ENCODE measurements at regions not wholly inside any gene's neighbourhood (a gene's known extent, or its start where the extent isn't known, plus 50 kb on each side); places are given as distances from the start of the nearest gene placed in this dataset.

DNA sequence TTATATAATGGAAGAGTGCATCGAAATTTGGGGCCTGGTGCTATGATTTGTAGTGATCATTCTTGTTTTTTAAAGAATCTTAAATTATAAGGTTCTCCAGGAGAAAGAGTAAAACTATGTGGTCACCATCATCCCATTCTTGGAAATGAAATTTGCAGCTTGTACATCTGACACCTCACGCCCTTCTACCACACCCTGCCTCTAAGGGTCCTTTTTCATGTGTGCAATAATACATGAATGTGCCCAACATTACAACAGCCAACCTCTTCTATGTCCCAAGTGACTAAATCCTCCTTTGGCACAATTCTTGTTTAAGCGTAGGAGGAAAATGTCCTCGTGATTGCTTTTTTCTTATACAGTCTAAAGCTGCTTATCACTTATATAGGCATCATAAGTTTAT, 636.5 kb upstream of the NOVA1 start:
- TF ChIP-seq MAFK (IDR thresholded peaks at IDR 0.05; ENCODE audit: low read depth, low read length) (no peak), NFE2L2 (IDR thresholded peaks at IDR 0.05; ENCODE audit: low read depth, low read length) (no peak), RFX5 (IDR thresholded peaks at IDR 0.05; ENCODE audit: low read depth, low read length) (no peak), FOS (IDR thresholded peaks at IDR 0.05; ENCODE audit: low read depth, low read length) (no peak), RCOR1 (IDR thresholded peaks at IDR 0.05; ENCODE audit: insufficient replicate concordance, low read length) (no peak), MAZ (IDR thresholded peaks at IDR 0.05; ENCODE audit: borderline replicate concordance, low read depth, low read length) (no peak), MXI1 (IDR thresholded peaks at IDR 0.05; ENCODE audit: borderline replicate concordance, low read depth, low read length) (no peak)
- TF ChIP-seq, protein P1, sequence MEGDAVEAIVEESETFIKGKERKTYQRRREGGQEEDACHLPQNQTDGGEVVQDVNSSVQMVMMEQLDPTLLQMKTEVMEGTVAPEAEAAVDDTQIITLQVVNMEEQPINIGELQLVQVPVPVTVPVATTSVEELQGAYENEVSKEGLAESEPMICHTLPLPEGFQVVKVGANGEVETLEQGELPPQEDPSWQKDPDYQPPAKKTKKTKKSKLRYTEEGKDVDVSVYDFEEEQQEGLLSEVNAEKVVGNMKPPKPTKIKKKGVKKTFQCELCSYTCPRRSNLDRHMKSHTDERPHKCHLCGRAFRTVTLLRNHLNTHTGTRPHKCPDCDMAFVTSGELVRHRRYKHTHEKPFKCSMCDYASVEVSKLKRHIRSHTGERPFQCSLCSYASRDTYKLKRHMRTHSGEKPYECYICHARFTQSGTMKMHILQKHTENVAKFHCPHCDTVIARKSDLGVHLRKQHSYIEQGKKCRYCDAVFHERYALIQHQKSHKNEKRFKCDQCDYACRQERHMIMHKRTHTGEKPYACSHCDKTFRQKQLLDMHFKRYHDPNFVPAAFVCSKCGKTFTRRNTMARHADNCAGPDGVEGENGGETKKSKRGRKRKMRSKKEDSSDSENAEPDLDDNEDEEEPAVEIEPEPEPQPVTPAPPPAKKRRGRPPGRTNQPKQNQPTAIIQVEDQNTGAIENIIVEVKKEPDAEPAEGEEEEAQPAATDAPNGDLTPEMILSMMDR (conservative IDR thresholded peaks at IDR 0.05; ENCODE audit: low read depth, low read length), result no peak
- TF ChIP-seq, protein P2, sequence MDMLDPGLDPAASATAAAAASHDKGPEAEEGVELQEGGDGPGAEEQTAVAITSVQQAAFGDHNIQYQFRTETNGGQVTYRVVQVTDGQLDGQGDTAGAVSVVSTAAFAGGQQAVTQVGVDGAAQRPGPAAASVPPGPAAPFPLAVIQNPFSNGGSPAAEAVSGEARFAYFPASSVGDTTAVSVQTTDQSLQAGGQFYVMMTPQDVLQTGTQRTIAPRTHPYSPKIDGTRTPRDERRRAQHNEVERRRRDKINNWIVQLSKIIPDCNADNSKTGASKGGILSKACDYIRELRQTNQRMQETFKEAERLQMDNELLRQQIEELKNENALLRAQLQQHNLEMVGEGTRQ (IDR thresholded peaks at IDR 0.05; ENCODE audit: low read depth, low read length), result no peak
- in situ Hi-C loops (cut with MboI; ENCODE audit: low sequenced_read_pairs), result no loop called here

More for the DNA sequence above, 636.5 kb upstream of the NOVA1 start:
- H2BK15ac ChIP-seq (ENCODE audit: low read depth, low read length), result no peak overlapping the region
- no peaks in the 10 kb centered on the region for H3K9me1 ChIP-seq (ENCODE audit: insufficient read depth, low read length)
- H3K4ac ChIP-seq (ENCODE audit: low read depth, low read length), result no peak overlapping the region
- DNase-seq, result no peak
- H4K20me1 ChIP-seq (ENCODE audit: insufficient read depth, low read length), result no peaks in the 10 kb centered on the region
- no peak overlapping the region for H3K9ac ChIP-seq (ENCODE audit: low read depth, low read length)
- no peak overlapping the region for H3K4me2 ChIP-seq (ENCODE audit: low read depth, low read length)
- no peaks in the 10 kb centered on the region for H3K36me3 ChIP-seq (ENCODE audit: control insufficient read depth, insufficient read depth, low read length)
- no peak overlapping the region for H3K23ac ChIP-seq (ENCODE audit: low read depth, low read length)
- WGBS, 2 experiments (ENCODE audit: extremely low coverage in 2 of 2, insufficient read length in 1 of 2), result no CpG with 5 or more reads among the region's 4 CpGs
- H3K14ac ChIP-seq (replicated peaks; ENCODE audit: low read depth, low read length), result no peak overlapping the region
- no peaks in the 10 kb centered on the region for H3K4me1 ChIP-seq (ENCODE audit: control insufficient read depth, insufficient read depth, low read length)
- no peaks in the 10 kb centered on the region for H3K27me3 ChIP-seq (ENCODE audit: control insufficient read depth, insufficient read depth, low read length)
- CTCF ChIA-PET, result no interaction called here
- no peaks in the 10 kb centered on the region; the same call in 1 of the 2 replicates for H3K9me3 ChIP-seq (ENCODE audit: control insufficient read depth, insufficient read depth, low read length)
- no peak overlapping the region for H3K56ac ChIP-seq (ENCODE audit: extremely low read depth, insufficient read depth, low read length)
- BruUV-seq (replicated peaks), result no TSS peak
- no peak overlapping the region for H4K8ac ChIP-seq (ENCODE audit: low read depth in 2 of 2, low read length in 2 of 2)
- H3K27ac ChIP-seq (ENCODE audit: insufficient read depth, low read length), result no peak overlapping the region
- POLR2A ChIA-PET (ENCODE audit: unreplicated experiment), result no interaction called here
- no peak overlapping the region for H2BK20ac ChIP-seq (ENCODE audit: low read depth, low read length)
- ATAC-seq (ENCODE audit: low read depth), result no peak
- H3K18ac ChIP-seq (ENCODE audit: low read depth, low read length), result no peak overlapping the region
- no peak overlapping the region for H2AK9ac ChIP-seq (replicated peaks; ENCODE audit: low read depth, low read length, poor library complexity)
- H2BK5ac ChIP-seq (ENCODE audit: low read depth, low read length, poor library complexity, severe bottlenecking), result no peak overlapping the region
- H4K91ac ChIP-seq (ENCODE audit: insufficient read depth, low read depth, low read length), result no peak overlapping the region
- no peak overlapping the region for H2BK120ac ChIP-seq (ENCODE audit: low read depth, low read length)
- H2AFZ ChIP-seq (replicated peaks; ENCODE audit: low read length, poor library complexity), result no peak overlapping the region
- no peak overlapping the region for H4K5ac ChIP-seq (ENCODE audit: low read depth, low read length)
- no peak overlapping the region for H3K4me3 ChIP-seq (ENCODE audit: insufficient read depth, low read depth, low read length)
- H2AK5ac ChIP-seq (ENCODE audit: low read depth, low read length), result no peak overlapping the region
- intact Hi-C loops (cut with micrococcal nuclease) (no loop called here), dilution Hi-C loops (cut with HindIII; ENCODE audit: low sequenced_read_pairs, unreplicated experiment) (no loop called here)
- no peaks in the 10 kb centered on the region for H3K79me1 ChIP-seq (ENCODE audit: low read depth in 1 of 2, low read length in 2 of 2)

Measured in IMR-90 (cell line).